ENCODE measurements at regions not wholly inside any gene's neighbourhood (a gene's known extent, or its start where the extent isn't known, plus 50 kb on each side); places are given as distances from the start of the nearest gene placed in this dataset.

- TF ChIP-seq, protein P1, sequence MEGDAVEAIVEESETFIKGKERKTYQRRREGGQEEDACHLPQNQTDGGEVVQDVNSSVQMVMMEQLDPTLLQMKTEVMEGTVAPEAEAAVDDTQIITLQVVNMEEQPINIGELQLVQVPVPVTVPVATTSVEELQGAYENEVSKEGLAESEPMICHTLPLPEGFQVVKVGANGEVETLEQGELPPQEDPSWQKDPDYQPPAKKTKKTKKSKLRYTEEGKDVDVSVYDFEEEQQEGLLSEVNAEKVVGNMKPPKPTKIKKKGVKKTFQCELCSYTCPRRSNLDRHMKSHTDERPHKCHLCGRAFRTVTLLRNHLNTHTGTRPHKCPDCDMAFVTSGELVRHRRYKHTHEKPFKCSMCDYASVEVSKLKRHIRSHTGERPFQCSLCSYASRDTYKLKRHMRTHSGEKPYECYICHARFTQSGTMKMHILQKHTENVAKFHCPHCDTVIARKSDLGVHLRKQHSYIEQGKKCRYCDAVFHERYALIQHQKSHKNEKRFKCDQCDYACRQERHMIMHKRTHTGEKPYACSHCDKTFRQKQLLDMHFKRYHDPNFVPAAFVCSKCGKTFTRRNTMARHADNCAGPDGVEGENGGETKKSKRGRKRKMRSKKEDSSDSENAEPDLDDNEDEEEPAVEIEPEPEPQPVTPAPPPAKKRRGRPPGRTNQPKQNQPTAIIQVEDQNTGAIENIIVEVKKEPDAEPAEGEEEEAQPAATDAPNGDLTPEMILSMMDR (IDR thresholded peaks at IDR 0.05) = no peak
- no peak for TF ChIP-seq POLR2AphosphoS5 (IDR thresholded peaks at IDR 0.05)
- TF ChIP-seq POLR2A (IDR thresholded peaks at IDR 0.05) = no peak
- Histone ChIP-seq H3K27ac (peak overlapping the region in 1 of 2 donors; percentile 45), H3K4me3 (no peak overlapping the region), H3K27me3 (replicated peaks; ENCODE audit: insufficient read depth) (no peaks in the 10 kb centered on the region), H3K36me3 (no peaks in the 10 kb centered on the region), H3K4me1 (replicated peaks) (no peaks in the 10 kb centered on the region), H3K9me3 (no peaks in the 10 kb centered on the region)
- no peak for DNase-seq (ENCODE audit: low spot score)
- intact Hi-C loops (cut with DNase I) = loop anchor here (5.0 kb wide), 1 partner anchor 36 kb away; no protein-coding TSS in a partner anchor
- 64% methylated on average over 7 of the region's 7 CpGs for WGBS
These were observed 204.2 kb upstream of the FOXF1 start for GRCh38 chr16:86306011-86306644.

- Histone ChIP-seq H3K27me3 (replicated peaks; ENCODE audit: insufficient read depth) (no peaks in the 10 kb centered on the region), H3K4me3 (no peak overlapping the region), H3K36me3 (no peaks in the 10 kb centered on the region), H3K4me1 (replicated peaks) (no peaks in the 10 kb centered on the region), H3K9me3 (no peaks in the 10 kb centered on the region), H3K27ac (no peak overlapping the region)
- intact Hi-C loops (cut with DNase I) = loop anchor here (5.0 kb wide), 1 partner anchor 35 kb away; no protein-coding TSS in a partner anchor
- no peak for TF ChIP-seq POLR2A (IDR thresholded peaks at IDR 0.05)
- TF ChIP-seq, protein P1 (IDR thresholded peaks at IDR 0.05) = no peak
- WGBS = 60% methylated on average over 9 of the region's 9 CpGs
- DNase-seq (ENCODE audit: low spot score) = no peak
These were observed 203.4 kb upstream of the FOXF1 start for GRCh38 chr16:86306811-86307513.

DNA sequence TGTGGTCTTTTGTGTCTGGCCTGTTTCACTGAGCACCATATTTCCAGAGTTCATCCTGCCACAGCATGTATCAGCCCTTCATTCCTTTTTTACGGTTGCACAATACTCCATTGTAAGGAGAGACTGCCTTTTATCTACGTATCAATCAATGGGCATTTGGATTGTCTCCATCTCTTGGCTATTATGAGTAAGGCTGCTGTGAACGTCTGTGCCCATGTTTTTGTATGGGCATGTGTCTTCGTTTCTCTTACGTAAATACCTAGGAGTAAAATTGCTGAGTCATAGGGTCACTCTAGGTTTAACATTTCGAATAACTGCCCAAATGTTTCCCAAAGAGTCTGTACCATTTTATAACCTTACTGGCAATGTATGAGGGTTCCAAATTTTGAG, 202.8 kb upstream of the FOXF1 start:
- H3K4me1 ChIP-seq (replicated peaks) = no peaks in the 10 kb centered on the region
- no peaks in the 10 kb centered on the region for H3K9me3 ChIP-seq
- H3K4me3 ChIP-seq = no peak overlapping the region
- H3K36me3 ChIP-seq = no peaks in the 10 kb centered on the region
- H3K27me3 ChIP-seq (replicated peaks; ENCODE audit: insufficient read depth) = no peaks in the 10 kb centered on the region
- no peak for DNase-seq (ENCODE audit: low spot score)
- H3K27ac ChIP-seq = no peak overlapping the region
- intact Hi-C loops (cut with DNase I) = loop anchor here (5.0 kb wide), 1 partner anchor 35 kb away; no protein-coding TSS in a partner anchor
- 32% methylated on average over 6 of the region's 6 CpGs for WGBS
- TF ChIP-seq POLR2AphosphoS5 (IDR thresholded peaks at IDR 0.05) = peak; percentile 30
- TF ChIP-seq, protein P1 (IDR thresholded peaks at IDR 0.05) = no peak
- TF ChIP-seq POLR2A (IDR thresholded peaks at IDR 0.05) = no peak

GRCh38 chr16:86308514-86308913, 201.8 kb upstream of the FOXF1 start:
- H3K27me3 ChIP-seq (replicated peaks; ENCODE audit: insufficient read depth) = no peaks in the 10 kb centered on the region
- intact Hi-C loops (cut with DNase I) = loop anchor here (5.0 kb wide), 1 partner anchor 34 kb away; no protein-coding TSS in a partner anchor
- no peaks in the 10 kb centered on the region for H3K4me1 ChIP-seq (replicated peaks)
- H3K9me3 ChIP-seq = no peaks in the 10 kb centered on the region
- TF ChIP-seq POLR2AphosphoS5 (IDR thresholded peaks at IDR 0.05) (no peak), POLR2A (IDR thresholded peaks at IDR 0.05) (no peak)
- TF ChIP-seq, protein P1 (IDR thresholded peaks at IDR 0.05) = no peak
- DNase-seq (ENCODE audit: low spot score) = no peak
- no peaks in the 10 kb centered on the region for H3K36me3 ChIP-seq
- H3K4me3 ChIP-seq = no peak overlapping the region
- no peak overlapping the region for H3K27ac ChIP-seq
- 85% methylated on average over 10 of the region's 10 CpGs for WGBS
